ENCODE measurements at regions not wholly inside any gene's neighbourhood (a gene's known extent, or its start where the extent isn't known, plus 50 kb on each side); places are given as distances from the start of the nearest gene placed in this dataset.

DNA sequence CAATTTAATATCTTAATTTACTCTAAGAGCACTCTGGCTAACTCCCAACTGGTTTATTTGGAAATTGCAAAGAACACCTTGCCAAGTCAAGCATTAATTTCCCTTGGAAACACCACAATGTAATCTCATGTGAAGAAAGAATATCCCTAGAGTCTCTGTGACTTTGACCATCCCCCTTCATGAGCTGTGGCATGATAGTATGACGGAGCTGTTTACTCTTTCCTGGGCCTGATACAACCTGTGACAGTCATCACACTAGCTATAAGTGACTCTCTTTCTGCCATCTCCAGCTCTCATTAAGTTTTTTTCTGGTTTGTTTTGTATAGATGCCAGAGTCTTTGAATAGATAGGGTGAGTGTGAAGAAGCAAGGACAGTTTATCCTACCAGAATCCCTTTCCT is 470.3 kb upstream of the JARID2 start:
- TF ChIP-seq, protein P1, sequence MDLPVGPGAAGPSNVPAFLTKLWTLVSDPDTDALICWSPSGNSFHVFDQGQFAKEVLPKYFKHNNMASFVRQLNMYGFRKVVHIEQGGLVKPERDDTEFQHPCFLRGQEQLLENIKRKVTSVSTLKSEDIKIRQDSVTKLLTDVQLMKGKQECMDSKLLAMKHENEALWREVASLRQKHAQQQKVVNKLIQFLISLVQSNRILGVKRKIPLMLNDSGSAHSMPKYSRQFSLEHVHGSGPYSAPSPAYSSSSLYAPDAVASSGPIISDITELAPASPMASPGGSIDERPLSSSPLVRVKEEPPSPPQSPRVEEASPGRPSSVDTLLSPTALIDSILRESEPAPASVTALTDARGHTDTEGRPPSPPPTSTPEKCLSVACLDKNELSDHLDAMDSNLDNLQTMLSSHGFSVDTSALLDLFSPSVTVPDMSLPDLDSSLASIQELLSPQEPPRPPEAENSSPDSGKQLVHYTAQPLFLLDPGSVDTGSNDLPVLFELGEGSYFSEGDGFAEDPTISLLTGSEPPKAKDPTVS (IDR thresholded peaks at IDR 0.05; ENCODE audit: low read depth, low read length) = no peak
- TF ChIP-seq NFXL1 (IDR thresholded peaks at IDR 0.05; ENCODE audit: borderline replicate concordance) (no peak), CBFB (IDR thresholded peaks at IDR 0.05; ENCODE audit: low read depth) (no peak), HDAC2 (IDR thresholded peaks at IDR 0.05) (no peak), ZBED1 (IDR thresholded peaks at IDR 0.05; ENCODE audit: borderline replicate concordance) (no peak), SMC3 (IDR thresholded peaks at IDR 0.05; ENCODE audit: borderline replicate concordance, low read length) (no peak)
- TF ChIP-seq, protein P2, sequence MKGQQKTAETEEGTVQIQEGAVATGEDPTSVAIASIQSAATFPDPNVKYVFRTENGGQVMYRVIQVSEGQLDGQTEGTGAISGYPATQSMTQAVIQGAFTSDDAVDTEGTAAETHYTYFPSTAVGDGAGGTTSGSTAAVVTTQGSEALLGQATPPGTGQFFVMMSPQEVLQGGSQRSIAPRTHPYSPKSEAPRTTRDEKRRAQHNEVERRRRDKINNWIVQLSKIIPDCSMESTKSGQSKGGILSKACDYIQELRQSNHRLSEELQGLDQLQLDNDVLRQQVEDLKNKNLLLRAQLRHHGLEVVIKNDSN (IDR thresholded peaks at IDR 0.05; ENCODE audit: borderline replicate concordance, extremely low read length, insufficient read depth, low read depth, low read length) = no peak
- TF ChIP-seq, protein P3, sequence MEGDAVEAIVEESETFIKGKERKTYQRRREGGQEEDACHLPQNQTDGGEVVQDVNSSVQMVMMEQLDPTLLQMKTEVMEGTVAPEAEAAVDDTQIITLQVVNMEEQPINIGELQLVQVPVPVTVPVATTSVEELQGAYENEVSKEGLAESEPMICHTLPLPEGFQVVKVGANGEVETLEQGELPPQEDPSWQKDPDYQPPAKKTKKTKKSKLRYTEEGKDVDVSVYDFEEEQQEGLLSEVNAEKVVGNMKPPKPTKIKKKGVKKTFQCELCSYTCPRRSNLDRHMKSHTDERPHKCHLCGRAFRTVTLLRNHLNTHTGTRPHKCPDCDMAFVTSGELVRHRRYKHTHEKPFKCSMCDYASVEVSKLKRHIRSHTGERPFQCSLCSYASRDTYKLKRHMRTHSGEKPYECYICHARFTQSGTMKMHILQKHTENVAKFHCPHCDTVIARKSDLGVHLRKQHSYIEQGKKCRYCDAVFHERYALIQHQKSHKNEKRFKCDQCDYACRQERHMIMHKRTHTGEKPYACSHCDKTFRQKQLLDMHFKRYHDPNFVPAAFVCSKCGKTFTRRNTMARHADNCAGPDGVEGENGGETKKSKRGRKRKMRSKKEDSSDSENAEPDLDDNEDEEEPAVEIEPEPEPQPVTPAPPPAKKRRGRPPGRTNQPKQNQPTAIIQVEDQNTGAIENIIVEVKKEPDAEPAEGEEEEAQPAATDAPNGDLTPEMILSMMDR (IDR thresholded peaks at IDR 0.05 in 2 of 3, conservative IDR thresholded peaks at IDR 0.05 in 1 of 3; ENCODE audit: control insufficient read depth in 2 of 3, extremely low read depth in 1 of 3, insufficient read depth in 1 of 3, low read depth in 3 of 3, low read length in 3 of 3) = no peak
- TF ChIP-seq, protein P4, sequence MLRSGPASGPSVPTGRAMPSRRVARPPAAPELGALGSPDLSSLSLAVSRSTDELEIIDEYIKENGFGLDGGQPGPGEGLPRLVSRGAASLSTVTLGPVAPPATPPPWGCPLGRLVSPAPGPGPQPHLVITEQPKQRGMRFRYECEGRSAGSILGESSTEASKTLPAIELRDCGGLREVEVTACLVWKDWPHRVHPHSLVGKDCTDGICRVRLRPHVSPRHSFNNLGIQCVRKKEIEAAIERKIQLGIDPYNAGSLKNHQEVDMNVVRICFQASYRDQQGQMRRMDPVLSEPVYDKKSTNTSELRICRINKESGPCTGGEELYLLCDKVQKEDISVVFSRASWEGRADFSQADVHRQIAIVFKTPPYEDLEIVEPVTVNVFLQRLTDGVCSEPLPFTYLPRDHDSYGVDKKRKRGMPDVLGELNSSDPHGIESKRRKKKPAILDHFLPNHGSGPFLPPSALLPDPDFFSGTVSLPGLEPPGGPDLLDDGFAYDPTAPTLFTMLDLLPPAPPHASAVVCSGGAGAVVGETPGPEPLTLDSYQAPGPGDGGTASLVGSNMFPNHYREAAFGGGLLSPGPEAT (IDR thresholded peaks at IDR 0.05; ENCODE audit: low read depth) = no peak
- TF ChIP-seq, protein P5, sequence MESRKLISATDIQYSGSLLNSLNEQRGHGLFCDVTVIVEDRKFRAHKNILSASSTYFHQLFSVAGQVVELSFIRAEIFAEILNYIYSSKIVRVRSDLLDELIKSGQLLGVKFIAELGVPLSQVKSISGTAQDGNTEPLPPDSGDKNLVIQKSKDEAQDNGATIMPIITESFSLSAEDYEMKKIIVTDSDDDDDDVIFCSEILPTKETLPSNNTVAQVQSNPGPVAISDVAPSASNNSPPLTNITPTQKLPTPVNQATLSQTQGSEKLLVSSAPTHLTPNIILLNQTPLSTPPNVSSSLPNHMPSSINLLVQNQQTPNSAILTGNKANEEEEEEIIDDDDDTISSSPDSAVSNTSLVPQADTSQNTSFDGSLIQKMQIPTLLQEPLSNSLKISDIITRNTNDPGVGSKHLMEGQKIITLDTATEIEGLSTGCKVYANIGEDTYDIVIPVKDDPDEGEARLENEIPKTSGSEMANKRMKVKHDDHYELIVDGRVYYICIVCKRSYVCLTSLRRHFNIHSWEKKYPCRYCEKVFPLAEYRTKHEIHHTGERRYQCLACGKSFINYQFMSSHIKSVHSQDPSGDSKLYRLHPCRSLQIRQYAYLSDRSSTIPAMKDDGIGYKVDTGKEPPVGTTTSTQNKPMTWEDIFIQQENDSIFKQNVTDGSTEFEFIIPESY (IDR thresholded peaks at IDR 0.05) = no peak
- TF ChIP-seq, protein P6, sequence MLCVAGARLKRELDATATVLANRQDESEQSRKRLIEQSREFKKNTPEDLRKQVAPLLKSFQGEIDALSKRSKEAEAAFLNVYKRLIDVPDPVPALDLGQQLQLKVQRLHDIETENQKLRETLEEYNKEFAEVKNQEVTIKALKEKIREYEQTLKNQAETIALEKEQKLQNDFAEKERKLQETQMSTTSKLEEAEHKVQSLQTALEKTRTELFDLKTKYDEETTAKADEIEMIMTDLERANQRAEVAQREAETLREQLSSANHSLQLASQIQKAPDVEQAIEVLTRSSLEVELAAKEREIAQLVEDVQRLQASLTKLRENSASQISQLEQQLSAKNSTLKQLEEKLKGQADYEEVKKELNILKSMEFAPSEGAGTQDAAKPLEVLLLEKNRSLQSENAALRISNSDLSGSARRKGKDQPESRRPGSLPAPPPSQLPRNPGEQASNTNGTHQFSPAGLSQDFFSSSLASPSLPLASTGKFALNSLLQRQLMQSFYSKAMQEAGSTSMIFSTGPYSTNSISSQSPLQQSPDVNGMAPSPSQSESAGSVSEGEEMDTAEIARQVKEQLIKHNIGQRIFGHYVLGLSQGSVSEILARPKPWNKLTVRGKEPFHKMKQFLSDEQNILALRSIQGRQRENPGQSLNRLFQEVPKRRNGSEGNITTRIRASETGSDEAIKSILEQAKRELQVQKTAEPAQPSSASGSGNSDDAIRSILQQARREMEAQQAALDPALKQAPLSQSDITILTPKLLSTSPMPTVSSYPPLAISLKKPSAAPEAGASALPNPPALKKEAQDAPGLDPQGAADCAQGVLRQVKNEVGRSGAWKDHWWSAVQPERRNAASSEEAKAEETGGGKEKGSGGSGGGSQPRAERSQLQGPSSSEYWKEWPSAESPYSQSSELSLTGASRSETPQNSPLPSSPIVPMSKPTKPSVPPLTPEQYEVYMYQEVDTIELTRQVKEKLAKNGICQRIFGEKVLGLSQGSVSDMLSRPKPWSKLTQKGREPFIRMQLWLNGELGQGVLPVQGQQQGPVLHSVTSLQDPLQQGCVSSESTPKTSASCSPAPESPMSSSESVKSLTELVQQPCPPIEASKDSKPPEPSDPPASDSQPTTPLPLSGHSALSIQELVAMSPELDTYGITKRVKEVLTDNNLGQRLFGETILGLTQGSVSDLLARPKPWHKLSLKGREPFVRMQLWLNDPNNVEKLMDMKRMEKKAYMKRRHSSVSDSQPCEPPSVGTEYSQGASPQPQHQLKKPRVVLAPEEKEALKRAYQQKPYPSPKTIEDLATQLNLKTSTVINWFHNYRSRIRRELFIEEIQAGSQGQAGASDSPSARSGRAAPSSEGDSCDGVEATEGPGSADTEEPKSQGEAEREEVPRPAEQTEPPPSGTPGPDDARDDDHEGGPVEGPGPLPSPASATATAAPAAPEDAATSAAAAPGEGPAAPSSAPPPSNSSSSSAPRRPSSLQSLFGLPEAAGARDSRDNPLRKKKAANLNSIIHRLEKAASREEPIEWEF (IDR thresholded peaks at IDR 0.05; ENCODE audit: insufficient replicate concordance, low read depth, low read length) = no peak

Data from GM12878 (cell line).